Erythroblast (primary cell): ENCODE measurements at regions not wholly inside any gene's neighbourhood (a gene's known extent, or its start where the extent isn't known, plus 50 kb on each side); places are given as distances from the start of the nearest gene placed in this dataset.
"Not testable (repeated sequence)": the region's sequence is repeated elsewhere in the genome, so short reads cannot be mapped to it uniquely, and the experiment has no call there.

Experiments
- DNase-seq, 2 experiments: peaks; one replicate each; lab custom pipeline; 2025; lab: John Stamatoyannopoulos, UW
- GATA1 ChIP-seq: IDR thresholded peaks from 2 replicates; pipeline ENCODE4 v1.6.1; 2011; ENCODE audit warnings: low read depth, mild to moderate bottlenecking, control low read depth, low read length, moderate library complexity
- POLR2A ChIP-seq: IDR thresholded peaks from 2 replicates; pipeline ENCODE4 v1.6.1; 2011; ENCODE audit warnings: mild to moderate bottlenecking, low read length

- no peak for DNase-seq
- TF ChIP-seq POLR2A (no peak), GATA1 (no peak)
These were observed 102.8 kb upstream of the SGK1 start for GRCh38 chr6:134420614-134421181.

GRCh38 chr6:134419716-134420115, 101.8 kb upstream of the SGK1 start:
- DNase-seq: no peak
- TF ChIP-seq POLR2A (no peak), GATA1 (no peak)

- no peak for TF ChIP-seq POLR2A
- no peak for DNase-seq
These were observed 98.7 kb upstream of the SGK1 start for GRCh38 chr6:134416418-134417154.

GRCh38 chr6:134415656-134416055, 97.7 kb upstream of the SGK1 start:
- DNase-seq: no peak
- TF ChIP-seq POLR2A (no peak), GATA1 (no peak)

GRCh38 chr6:134415194-134415593, 97.3 kb upstream of the SGK1 start:
- TF ChIP-seq POLR2A: no peak
- no peak for TF ChIP-seq GATA1
- no peak for DNase-seq

GRCh38 chr6:134414793-134415192, 96.9 kb upstream of the SGK1 start:
- TF ChIP-seq POLR2A (no peak), GATA1 (no peak)
- no peak for DNase-seq

GRCh38 chr6:134413241-134413643, 95.3 kb upstream of the SGK1 start:
- no peak for TF ChIP-seq POLR2A
- TF ChIP-seq GATA1: no peak
- DNase-seq: no peak

GRCh38 chr6:134410541-134410940, 92.6 kb upstream of the SGK1 start:
- no peak for DNase-seq
- TF ChIP-seq POLR2A: no peak

- no peak for DNase-seq
- no peak for TF ChIP-seq POLR2A
- no peak for TF ChIP-seq GATA1
These were observed 89.9 kb upstream of the SGK1 start for GRCh38 chr6:134407791-134408190.

- TF ChIP-seq GATA1 (no peak), POLR2A (no peak)
- no peak for DNase-seq
These were observed 88.4 kb upstream of the SGK1 start for GRCh38 chr6:134406311-134406710.

GRCh38 chr6:134405386-134406087, 87.6 kb upstream of the SGK1 start:
- no peak for TF ChIP-seq GATA1
- TF ChIP-seq POLR2A: no peak

GRCh38 chr6:134403312-134403711, 85.4 kb upstream of the SGK1 start:
- DNase-seq: not testable (repeated sequence)

More at GRCh38 chr6:134405386-134406087, 87.6 kb upstream of the SGK1 start:
- no peak for DNase-seq

- TF ChIP-seq GATA1 (no peak), POLR2A (no peak)
- no peak for DNase-seq
These were observed 84.6 kb upstream of the SGK1 start for GRCh38 chr6:134402372-134402984.

- no peak for TF ChIP-seq POLR2A
- TF ChIP-seq GATA1: no peak
- DNase-seq: no peak
These were observed 83.0 kb upstream of the SGK1 start for GRCh38 chr6:134400941-134401340.
